SK-N-SH treated with all-trans-retinoic acid at 6 μM for 48 hours (cell line): ENCODE measurements at regions not wholly inside any gene's neighbourhood (a gene's known extent, or its start where the extent isn't known, plus 50 kb on each side); places are given as distances from the start of the nearest gene placed in this dataset.
"Not testable (repeated sequence)": the region's sequence is repeated elsewhere in the genome, so short reads cannot be mapped to it uniquely, and the experiment has no call there.

Source experiments
- ATAC-seq: fragments of 200-7000 bp; cut with Tn5 transposase; 3 replicates; pipeline ENCODE4 v1.9.1; 2020; ENCODE audit warnings: mild to moderate bottlenecking, moderate library complexity
- ARNTL ChIP-seq: fragments of 450-650 bp; formaldehyde crosslinking; IDR thresholded peaks from 2 replicates; pipeline ENCODE4 v1.5.0; 2020; ENCODE audit warnings: low read depth, mild to moderate bottlenecking, moderate library complexity, borderline replicate concordance
- ESRRG ChIP-seq: fragments of 250-450 bp; sonication (Bioruptor Pico); IDR thresholded peaks from 2 replicates; pipeline ENCODE4 v1.6.1; 2021; ENCODE audit warnings: mild to moderate bottlenecking
- GLIS3 ChIP-seq: fragments of 250-450 bp; sonication (Bioruptor Pico); IDR thresholded peaks from 2 replicates; pipeline ENCODE4 v1.5.0; 2020; ENCODE audit warnings: mild to moderate bottlenecking, moderate library complexity
- ISL1 ChIP-seq: fragments of 250-450 bp; sonication (Bioruptor Pico); IDR thresholded peaks from 2 replicates; pipeline ENCODE4 v2.1.2; 2022; ENCODE audit warnings: mild to moderate bottlenecking, moderate library complexity
- OSR1 ChIP-seq: fragments of 250-450 bp; sonication (Bioruptor Pico); IDR thresholded peaks from 2 replicates; pipeline ENCODE4 v1.8.0; 2022; ENCODE audit warnings: moderate library complexity, mild to moderate bottlenecking, inconsistent platforms
- PPARA ChIP-seq: fragments of 250-450 bp; sonication (Bioruptor Pico); IDR thresholded peaks from 2 replicates; pipeline ENCODE4 v1.5.0; 2020; ENCODE audit warnings: mild to moderate bottlenecking, borderline replicate concordance
- RARB ChIP-seq: fragments of 250-450 bp; sonication (Bioruptor Pico); IDR thresholded peaks from 2 replicates; pipeline ENCODE4 v1.8.0; 2021; ENCODE audit warnings: mild to moderate bottlenecking, moderate library complexity
- TCF4 ChIP-seq: fragments of 250-450 bp; sonication (Bioruptor Pico); IDR thresholded peaks from 2 replicates; pipeline ENCODE4 v1.8.0; 2021; ENCODE audit warnings: mild to moderate bottlenecking, moderate library complexity, borderline replicate concordance
- TOX ChIP-seq: fragments of 250-450 bp; sonication (Bioruptor Pico); IDR thresholded peaks from 2 replicates; pipeline ENCODE4 v1.8.0; 2021; ENCODE audit warnings: mild to moderate bottlenecking, moderate library complexity, borderline replicate concordance
- ZC3H10 ChIP-seq: fragments of 250-450 bp; sonication (Bioruptor Pico); IDR thresholded peaks from 2 replicates; pipeline ENCODE4 v1.5.1; 2021; ENCODE audit warnings: mild to moderate bottlenecking, moderate library complexity
- ZFP3 ChIP-seq: fragments of 250-450 bp; sonication (Bioruptor Pico); IDR thresholded peaks from 2 replicates; pipeline ENCODE4 v1.5.0; 2020; ENCODE audit warnings: mild to moderate bottlenecking, moderate library complexity
- ZFP30 ChIP-seq: fragments of 450-650 bp; formaldehyde crosslinking; IDR thresholded peaks from 2 replicates; pipeline ENCODE4 v1.5.0; 2022; ENCODE audit warnings: mild to moderate bottlenecking, moderate library complexity
- ZNF565 ChIP-seq: fragments of 450-650 bp; formaldehyde crosslinking; conservative IDR thresholded peaks from 2 replicates; pipeline ENCODE4 v1.5.0; 2020; ENCODE audit warnings: low read depth, mild to moderate bottlenecking, moderate library complexity
- ZNF70 ChIP-seq: fragments of 450-650 bp; formaldehyde crosslinking; IDR thresholded peaks from 2 replicates; pipeline ENCODE4 v1.5.0; 2020; ENCODE audit warnings: mild to moderate bottlenecking, moderate library complexity
- ZNF8 ChIP-seq: fragments of 450-650 bp; formaldehyde crosslinking; IDR thresholded peaks from 2 replicates; pipeline ENCODE4 v1.5.0; 2020; ENCODE audit warnings: mild to moderate bottlenecking, moderate library complexity
- TF ChIP-seq, protein P1 (sequence below): fragments of 250-450 bp; sonication (Bioruptor Pico); IDR thresholded peaks from 2 replicates; pipeline ENCODE4 v1.8.0; 2020; ENCODE audit warnings: mild to moderate bottlenecking, moderate library complexity, borderline replicate concordance
- TF ChIP-seq, protein P2 (sequence below): fragments of 250-450 bp; sonication (Bioruptor Pico); IDR thresholded peaks from 2 replicates; pipeline ENCODE4 v1.5.1; 2021; ENCODE audit warnings: mild to moderate bottlenecking, moderate library complexity
- TF ChIP-seq, protein P3 (sequence below): fragments of 250-450 bp; sonication (Bioruptor Pico); IDR thresholded peaks from 2 replicates; pipeline ENCODE4 v1.5.1; 2020; ENCODE audit warnings: low read depth, mild to moderate bottlenecking, moderate library complexity
- TF ChIP-seq, protein P4 (sequence below): fragments of 250-450 bp; sonication (Bioruptor Pico); IDR thresholded peaks from 2 replicates; pipeline ENCODE4 v1.8.0; 2021; ENCODE audit warnings: low read depth, mild to moderate bottlenecking, moderate library complexity, borderline replicate concordance

DNA sequence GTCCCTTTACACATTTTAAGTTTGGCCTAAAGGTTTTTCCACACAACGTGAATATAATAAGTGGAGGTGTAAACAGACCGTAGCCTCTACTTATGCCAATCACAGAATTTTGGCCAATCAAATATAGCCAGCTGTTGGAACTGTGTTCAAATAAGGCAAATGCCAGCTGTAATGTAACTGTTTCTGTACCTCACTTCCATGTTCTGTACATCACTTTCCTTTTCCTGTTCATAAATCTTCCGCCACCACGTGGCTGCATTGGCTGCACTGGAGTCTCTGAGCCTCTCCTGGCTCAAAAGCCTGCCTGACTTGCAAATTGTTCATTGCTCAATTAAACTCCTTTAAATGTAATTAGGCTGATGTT is 105.1 kb upstream of the SMIM31 start:
- TF ChIP-seq, protein P1, sequence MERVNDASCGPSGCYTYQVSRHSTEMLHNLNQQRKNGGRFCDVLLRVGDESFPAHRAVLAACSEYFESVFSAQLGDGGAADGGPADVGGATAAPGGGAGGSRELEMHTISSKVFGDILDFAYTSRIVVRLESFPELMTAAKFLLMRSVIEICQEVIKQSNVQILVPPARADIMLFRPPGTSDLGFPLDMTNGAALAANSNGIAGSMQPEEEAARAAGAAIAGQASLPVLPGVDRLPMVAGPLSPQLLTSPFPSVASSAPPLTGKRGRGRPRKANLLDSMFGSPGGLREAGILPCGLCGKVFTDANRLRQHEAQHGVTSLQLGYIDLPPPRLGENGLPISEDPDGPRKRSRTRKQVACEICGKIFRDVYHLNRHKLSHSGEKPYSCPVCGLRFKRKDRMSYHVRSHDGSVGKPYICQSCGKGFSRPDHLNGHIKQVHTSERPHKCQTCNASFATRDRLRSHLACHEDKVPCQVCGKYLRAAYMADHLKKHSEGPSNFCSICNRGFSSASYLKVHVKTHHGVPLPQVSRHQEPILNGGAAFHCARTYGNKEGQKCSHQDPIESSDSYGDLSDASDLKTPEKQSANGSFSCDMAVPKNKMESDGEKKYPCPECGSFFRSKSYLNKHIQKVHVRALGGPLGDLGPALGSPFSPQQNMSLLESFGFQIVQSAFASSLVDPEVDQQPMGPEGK: no peak
- TF ChIP-seq, protein P2, sequence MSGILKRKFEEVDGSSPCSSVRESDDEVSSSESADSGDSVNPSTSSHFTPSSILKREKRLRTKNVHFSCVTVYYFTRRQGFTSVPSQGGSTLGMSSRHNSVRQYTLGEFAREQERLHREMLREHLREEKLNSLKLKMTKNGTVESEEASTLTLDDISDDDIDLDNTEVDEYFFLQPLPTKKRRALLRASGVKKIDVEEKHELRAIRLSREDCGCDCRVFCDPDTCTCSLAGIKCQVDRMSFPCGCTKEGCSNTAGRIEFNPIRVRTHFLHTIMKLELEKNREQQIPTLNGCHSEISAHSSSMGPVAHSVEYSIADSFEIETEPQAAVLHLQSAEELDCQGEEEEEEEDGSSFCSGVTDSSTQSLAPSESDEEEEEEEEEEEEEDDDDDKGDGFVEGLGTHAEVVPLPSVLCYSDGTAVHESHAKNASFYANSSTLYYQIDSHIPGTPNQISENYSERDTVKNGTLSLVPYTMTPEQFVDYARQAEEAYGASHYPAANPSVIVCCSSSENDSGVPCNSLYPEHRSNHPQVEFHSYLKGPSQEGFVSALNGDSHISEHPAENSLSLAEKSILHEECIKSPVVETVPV: no peak
- TF ChIP-seq, protein P3, sequence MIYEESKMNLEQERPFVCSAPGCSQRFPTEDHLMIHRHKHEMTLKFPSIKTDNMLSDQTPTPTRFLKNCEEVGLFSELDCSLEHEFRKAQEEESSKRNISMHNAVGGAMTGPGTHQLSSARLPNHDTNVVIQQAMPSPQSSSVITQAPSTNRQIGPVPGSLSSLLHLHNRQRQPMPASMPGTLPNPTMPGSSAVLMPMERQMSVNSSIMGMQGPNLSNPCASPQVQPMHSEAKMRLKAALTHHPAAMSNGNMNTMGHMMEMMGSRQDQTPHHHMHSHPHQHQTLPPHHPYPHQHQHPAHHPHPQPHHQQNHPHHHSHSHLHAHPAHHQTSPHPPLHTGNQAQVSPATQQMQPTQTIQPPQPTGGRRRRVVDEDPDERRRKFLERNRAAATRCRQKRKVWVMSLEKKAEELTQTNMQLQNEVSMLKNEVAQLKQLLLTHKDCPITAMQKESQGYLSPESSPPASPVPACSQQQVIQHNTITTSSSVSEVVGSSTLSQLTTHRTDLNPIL (CRISPR knock-in tag): no peak
- TF ChIP-seq ZNF70 (CRISPR knock-in tag) (no peak), PPARA (CRISPR knock-in tag) (no peak), ZNF565 (CRISPR knock-in tag) (no peak), ZC3H10 (CRISPR knock-in tag) (no peak), ZFP30 (CRISPR knock-in tag) (no peak), GLIS3 (no peak), OSR1 (CRISPR knock-in tag) (no peak), ARNTL (CRISPR knock-in tag) (no peak), ISL1 (no peak), TCF4 (CRISPR knock-in tag) (no peak)
- ATAC-seq: no peak

DNA sequence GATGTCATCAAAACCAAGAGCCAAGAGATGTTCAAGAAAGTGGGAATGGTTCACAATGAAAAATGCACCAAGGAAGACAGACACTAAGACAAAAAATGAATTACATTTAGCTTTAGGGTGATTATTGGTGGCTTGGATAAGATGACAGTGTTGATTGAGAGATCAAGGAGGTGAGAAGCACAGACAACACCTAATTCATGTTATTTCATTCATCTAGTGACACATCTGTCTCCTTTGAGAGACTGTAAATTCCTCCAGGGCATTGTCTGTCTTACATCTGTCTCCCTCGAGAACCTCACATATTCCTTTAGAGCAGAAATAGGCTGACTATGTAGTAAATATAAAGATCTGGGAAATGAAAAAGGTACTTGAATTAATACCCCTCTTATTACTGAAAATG is 94.2 kb upstream of the SMIM31 start:
- ATAC-seq: no peak
- TF ChIP-seq RARB (CRISPR knock-in tag) (no peak), GLIS3 (no peak), ZNF565 (CRISPR knock-in tag) (no peak), ISL1 (no peak), ZFP3 (CRISPR knock-in tag) (no peak), ZNF70 (CRISPR knock-in tag) (no peak)
- TF ChIP-seq, protein P3 (CRISPR knock-in tag): no peak
- TF ChIP-seq, protein P2: no peak
- TF ChIP-seq, protein P1: no peak

DNA sequence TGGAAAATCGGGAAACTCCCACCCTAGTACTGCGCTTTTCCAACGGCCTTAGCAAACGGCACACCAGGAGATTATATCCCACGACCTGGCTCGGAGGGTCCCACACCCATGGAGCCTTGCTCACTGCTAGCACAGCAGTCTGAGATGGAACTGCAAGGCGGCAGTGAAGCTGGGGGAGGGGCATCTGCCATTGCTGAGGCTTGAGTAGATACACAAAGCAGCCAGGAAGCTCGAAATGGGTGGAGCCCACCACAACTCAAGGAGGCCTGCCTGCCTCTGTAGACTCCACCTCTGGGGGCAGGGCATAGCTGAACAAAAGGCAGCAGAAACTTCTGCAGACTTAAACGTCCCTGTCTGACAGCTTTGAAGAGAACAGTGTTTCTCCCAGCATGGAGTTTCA is 77.8 kb upstream of the SMIM31 start:
- ATAC-seq: not testable (repeated sequence)

DNA sequence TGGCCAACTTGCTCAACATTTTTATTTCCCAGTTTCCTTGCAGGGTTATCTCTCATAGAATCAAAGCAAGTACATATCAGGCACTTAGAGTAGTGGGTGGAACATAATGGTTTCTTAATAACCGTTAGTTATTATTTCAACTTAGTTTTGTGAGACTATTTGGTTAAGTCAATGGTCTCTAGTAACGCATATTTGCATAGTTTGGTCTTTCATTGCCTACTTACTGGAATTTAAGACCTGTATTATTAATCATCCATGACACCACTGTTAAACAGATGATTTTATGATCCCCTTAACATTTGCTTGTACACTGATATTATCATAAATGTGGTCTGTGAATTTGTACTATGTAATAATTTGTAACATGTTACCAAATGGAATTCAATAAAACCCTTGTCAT is 70.9 kb upstream of the SMIM31 start:
- ATAC-seq: no peak
- TF ChIP-seq ZNF8 (CRISPR knock-in tag): no peak
- no peak for TF ChIP-seq ZFP3 (CRISPR knock-in tag)
- no peak for TF ChIP-seq TOX (CRISPR knock-in tag)
- no peak for TF ChIP-seq ESRRG
- TF ChIP-seq, protein P3 (CRISPR knock-in tag): no peak
- TF ChIP-seq, protein P4, sequence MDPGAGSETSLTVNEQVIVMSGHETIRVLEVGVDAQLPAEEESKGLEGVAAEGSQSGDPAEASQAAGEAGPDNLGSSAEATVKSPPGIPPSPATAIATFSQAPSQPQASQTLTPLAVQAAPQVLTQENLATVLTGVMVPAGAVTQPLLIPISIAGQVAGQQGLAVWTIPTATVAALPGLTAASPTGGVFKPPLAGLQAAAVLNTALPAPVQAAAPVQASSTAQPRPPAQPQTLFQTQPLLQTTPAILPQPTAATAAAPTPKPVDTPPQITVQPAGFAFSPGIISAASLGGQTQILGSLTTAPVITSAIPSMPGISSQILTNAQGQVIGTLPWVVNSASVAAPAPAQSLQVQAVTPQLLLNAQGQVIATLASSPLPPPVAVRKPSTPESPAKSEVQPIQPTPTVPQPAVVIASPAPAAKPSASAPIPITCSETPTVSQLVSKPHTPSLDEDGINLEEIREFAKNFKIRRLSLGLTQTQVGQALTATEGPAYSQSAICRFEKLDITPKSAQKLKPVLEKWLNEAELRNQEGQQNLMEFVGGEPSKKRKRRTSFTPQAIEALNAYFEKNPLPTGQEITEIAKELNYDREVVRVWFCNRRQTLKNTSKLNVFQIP (CRISPR knock-in tag): no peak
- TF ChIP-seq RARB (CRISPR knock-in tag): no peak
- TF ChIP-seq, protein P2: no peak
- TF ChIP-seq ZFP30 (CRISPR knock-in tag): no peak
- TF ChIP-seq, protein P1: no peak
